Large intestine (tissue), 3 donors: ENCODE measurements at regions not wholly inside any gene's neighbourhood (a gene's known extent, or its start where the extent isn't known, plus 50 kb on each side); places are given as distances from the start of the nearest gene placed in this dataset.

Experiments used
- DNase-seq, 2 donors: peaks; one replicate each; pipeline versions ENCODE4 v3.0.0 to v3.0.0-alpha.2; 2013
- H3K27ac ChIP-seq: one replicate; pipeline ENCODE4 v1.5.1; 2013; ENCODE audit warnings: low read length
- H3K27me3 ChIP-seq: 2 replicates; pipeline ENCODE4 v1.6.1; 2013; ENCODE audit warnings: low read length; ENCODE audit not compliant: control insufficient read depth, insufficient read depth
- H3K36me3 ChIP-seq: 2 replicates; pipeline ENCODE4 v1.6.1; 2013; ENCODE audit warnings: low read length; ENCODE audit not compliant: control insufficient read depth, insufficient read depth
- H3K4me1 ChIP-seq: one replicate; pipeline ENCODE4 v1.6.1; 2013; ENCODE audit warnings: low read length; ENCODE audit not compliant: control insufficient read depth, insufficient read depth
- H3K4me3 ChIP-seq: one replicate; pipeline ENCODE4 v1.5.1; 2013; ENCODE audit warnings: low read length
- H3K9me3 ChIP-seq: one replicate; pipeline ENCODE4 v1.6.1; 2013; ENCODE audit warnings: mild to moderate bottlenecking, low read depth, low read length, moderate library complexity; ENCODE audit not compliant: control insufficient read depth
- WGBS: methylation state at CpG from one replicate; pipeline ENCODE4 v1.1.5; 2013; ENCODE audit warnings: low lambda C conversion rate; ENCODE audit not compliant: insufficient coverage; 5-methylcytosine and 5-hydroxymethylcytosine counted together

DNA sequence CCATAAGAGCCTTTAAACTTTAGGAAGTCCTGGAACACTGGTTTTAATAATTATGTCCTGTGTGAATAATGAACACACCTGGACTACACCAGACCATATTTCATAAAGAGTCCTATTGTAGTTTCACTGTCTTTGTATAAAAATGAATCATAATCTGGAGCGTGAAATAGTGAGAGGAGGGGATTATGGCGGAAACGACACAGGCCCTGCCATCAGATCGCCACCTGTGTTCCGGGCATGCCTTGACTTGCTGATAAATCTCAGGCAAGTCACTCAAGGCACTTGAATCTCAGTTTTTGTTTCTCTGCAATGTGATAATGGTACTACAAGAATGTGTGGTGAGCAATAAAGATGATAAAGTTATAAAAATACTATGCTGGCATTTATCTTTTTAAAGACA lies 995.5 kb downstream of the MCTP2 start:
- Histone ChIP-seq H3K27me3 (no peaks in the 10 kb centered on the region), H3K9me3 (peaks cover 4% of the 10 kb centered on the region), H3K4me1 (no peaks in the 10 kb centered on the region), H3K4me3 (no peak overlapping the region), H3K27ac (no peak overlapping the region), H3K36me3 (no peaks in the 10 kb centered on the region)
- WGBS, result no CpG with 5 or more reads among the region's 5 CpGs
- no peak for DNase-seq

DNA sequence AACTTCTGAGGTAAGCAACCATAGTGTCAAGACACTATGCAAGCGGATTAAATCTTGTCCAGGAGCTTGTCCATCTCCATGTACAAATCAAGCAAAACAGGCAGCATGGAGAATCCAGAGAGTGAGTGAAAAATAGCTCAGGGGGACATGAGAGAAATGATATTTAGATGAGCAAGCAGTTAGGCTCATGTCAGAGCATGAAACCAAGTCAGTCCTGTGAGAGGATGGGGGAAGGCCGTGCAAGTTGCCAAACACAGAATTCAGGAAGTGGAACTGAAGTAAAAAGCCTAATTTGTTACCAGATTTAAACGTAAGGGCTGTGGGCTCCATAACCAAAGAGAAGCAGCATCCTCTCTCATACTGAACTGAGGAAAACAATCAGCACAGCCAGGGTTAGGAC lies 995.9 kb downstream of the MCTP2 start:
- DNase-seq, result no peak
- Histone ChIP-seq H3K36me3 (no peaks in the 10 kb centered on the region), H3K27ac (no peak overlapping the region), H3K4me3 (no peak overlapping the region), H3K9me3 (peaks cover 4% of the 10 kb centered on the region), H3K27me3 (no peaks in the 10 kb centered on the region), H3K4me1 (no peaks in the 10 kb centered on the region)
- no CpG with 5 or more reads among the region's 3 CpGs for WGBS

DNA sequence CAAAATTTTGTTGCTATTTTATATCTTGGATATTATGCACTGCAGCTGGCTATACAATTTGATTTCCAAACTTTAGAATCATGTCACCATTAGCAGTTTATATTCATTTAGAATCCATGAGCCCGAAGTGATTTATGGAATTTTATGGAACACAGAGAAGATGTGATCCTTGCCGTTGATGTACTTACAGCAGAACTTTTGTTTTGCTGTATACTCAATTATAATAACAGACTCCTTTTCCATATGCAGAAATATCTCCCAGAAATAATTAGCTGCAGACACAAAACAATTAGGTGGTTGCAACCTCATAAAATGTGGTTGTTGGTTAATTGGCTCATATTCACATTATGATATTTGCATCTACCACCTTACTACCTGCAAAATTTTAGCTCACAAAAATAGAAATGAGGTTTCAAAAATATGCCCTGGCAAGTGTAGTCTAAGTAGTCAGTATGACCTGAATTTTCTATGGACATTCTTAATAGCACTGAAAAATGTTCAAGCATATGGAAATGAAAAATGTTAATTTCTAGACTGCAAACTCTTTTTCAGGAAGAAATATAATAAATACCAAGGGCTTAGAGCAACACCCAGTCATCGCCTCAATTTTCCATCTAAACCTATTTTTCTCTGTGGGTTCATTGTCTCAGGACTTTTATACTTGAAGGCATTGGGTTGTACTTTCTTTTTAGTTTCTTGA lies 997.6 kb downstream of the MCTP2 start:
- Histone ChIP-seq H3K9me3 (peaks cover 4% of the 10 kb centered on the region), H3K36me3 (no peaks in the 10 kb centered on the region), H3K4me3 (no peak overlapping the region), H3K4me1 (no peaks in the 10 kb centered on the region), H3K27me3 (no peaks in the 10 kb centered on the region), H3K27ac (no peak overlapping the region)
- 100% methylated on average over 2 of the region's 3 CpGs for WGBS
- DNase-seq, result no peak

DNA sequence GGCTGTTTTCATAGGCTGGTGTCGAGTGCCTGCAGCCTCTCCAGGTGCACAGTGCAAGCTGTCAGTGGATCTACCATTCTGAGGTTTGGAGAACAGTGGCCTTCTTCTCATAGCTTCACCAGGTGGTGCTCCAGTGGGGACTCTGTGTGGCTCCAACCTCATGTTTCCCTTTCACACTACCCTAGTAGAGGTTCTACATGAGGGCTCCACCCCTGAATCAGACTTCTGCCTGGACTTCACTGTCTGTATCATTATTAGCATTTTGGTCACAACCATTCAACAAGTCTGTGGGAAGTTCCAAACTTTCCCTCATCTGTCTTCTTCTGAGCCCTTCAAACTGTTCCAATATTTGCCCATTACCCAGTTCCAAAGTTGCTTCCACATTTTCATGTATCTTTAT lies 1003.7 kb downstream of the MCTP2 start:
- Histone ChIP-seq H3K9me3 (peaks cover 4% of the 10 kb centered on the region), H3K27me3 (no peaks in the 10 kb centered on the region), H3K4me1 (no peaks in the 10 kb centered on the region), H3K4me3 (no peak overlapping the region), H3K27ac (no peak overlapping the region), H3K36me3 (no peaks in the 10 kb centered on the region)
- no peak for DNase-seq
- no CpG with 5 or more reads among the region's 1 CpG for WGBS

DNA sequence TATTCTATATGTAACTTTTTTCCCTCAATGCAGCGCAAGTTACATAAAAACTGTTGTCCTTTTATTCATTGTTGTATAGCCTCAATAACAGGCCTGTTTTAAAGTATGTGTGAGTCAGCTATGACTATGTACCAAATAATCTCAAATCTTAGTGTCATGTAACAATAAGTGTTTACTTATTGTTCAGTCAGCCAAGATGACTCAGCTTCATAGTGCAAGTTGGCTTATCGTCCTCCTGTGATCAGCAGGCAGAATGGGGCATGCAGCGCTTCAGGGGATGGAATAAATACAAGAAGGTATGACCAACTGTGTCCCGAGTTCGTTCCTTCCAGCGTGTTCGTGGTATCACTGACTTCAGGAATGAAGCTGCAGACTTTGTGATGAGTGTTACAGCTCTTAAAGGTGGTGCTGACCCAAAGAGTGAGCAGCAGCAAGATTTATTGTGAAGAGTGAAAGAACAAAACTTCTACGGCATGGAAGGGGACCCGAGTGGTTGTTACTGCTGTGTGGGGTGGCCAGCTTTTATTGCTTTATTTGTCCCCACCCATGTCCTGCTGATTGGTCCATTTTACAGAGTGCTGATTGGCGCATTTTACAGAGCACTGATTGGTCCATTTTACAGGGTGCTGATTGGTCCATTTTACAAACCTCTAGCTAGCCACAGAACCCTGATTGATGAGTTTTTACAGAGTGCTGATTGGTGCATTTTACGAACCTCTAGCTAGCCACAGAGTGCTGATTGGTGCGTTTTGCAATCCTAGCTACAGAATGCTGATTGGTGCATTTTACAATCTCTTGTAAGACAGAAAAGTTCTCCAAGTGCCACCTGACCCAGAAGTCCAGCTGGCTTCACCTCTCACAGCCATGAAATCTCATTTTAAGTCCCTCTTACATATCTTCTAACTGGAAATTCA lies 1016.0 kb downstream of the MCTP2 start:
- no peaks in the 10 kb centered on the region for H3K4me1 ChIP-seq
- no peaks in the 10 kb centered on the region for H3K27me3 ChIP-seq
- no peak overlapping the region for H3K4me3 ChIP-seq
- H3K27ac ChIP-seq, result no peak overlapping the region
- no peak for DNase-seq
- WGBS, result 86% methylated on average over 1 of the region's 12 CpGs
- no peaks in the 10 kb centered on the region for H3K36me3 ChIP-seq
- H3K9me3 ChIP-seq, result no peaks in the 10 kb centered on the region

DNA sequence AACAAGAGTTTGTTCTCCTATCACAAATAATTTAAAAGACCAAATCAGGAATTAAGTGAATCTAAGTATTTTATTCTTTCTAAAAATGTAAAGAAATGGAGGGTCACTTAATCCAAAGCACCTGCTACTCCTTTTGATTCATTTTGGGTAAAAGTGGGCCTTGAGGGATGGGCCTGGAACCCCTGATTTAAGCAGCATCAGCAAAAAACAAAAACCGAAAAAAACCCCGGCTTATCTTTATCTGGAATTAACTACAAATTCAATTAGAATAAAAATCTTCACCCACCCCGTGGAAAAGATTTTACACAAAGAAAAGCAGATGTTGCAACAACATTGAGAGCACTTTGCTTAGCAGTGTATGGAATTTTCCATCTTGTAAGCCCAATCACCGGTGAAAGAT lies 1018.2 kb downstream of the MCTP2 start:
- Histone ChIP-seq H3K27ac (no peak overlapping the region), H3K9me3 (no peaks in the 10 kb centered on the region), H3K36me3 (no peaks in the 10 kb centered on the region), H3K4me3 (no peak overlapping the region), H3K4me1 (no peaks in the 10 kb centered on the region), H3K27me3 (no peaks in the 10 kb centered on the region)
- no peak for DNase-seq
- 100% methylated on average over 3 of the region's 4 CpGs for whole genome bisulfite sequencing

DNA sequence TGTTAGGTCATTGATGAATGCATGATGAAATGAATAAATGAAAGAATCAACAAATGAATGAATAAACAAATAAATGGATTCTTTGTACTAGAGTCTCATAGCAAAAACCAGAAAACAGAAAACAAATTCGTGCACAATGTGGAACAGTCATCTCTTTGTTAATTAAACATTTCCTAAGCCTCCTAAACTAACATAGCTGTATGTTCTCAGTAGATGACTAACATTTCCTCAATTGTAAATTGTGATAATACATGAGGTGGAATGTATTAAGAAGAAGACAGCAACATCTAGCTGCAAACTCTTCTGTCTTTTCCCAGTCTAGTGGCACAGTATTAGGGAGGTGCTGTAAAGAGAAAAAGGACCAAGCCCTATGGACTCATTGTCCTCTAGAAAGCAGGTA lies 1021.0 kb downstream of the MCTP2 start:
- DNase-seq, result no peak
- H3K4me1 ChIP-seq, result no peaks in the 10 kb centered on the region
- no peak overlapping the region for H3K4me3 ChIP-seq
- H3K27me3 ChIP-seq, result no peaks in the 10 kb centered on the region
- H3K27ac ChIP-seq, result no peak overlapping the region
- WGBS, result 67% methylated on average over 1 of the region's 1 CpG
- H3K36me3 ChIP-seq, result no peaks in the 10 kb centered on the region
- H3K9me3 ChIP-seq, result no peaks in the 10 kb centered on the region

DNA sequence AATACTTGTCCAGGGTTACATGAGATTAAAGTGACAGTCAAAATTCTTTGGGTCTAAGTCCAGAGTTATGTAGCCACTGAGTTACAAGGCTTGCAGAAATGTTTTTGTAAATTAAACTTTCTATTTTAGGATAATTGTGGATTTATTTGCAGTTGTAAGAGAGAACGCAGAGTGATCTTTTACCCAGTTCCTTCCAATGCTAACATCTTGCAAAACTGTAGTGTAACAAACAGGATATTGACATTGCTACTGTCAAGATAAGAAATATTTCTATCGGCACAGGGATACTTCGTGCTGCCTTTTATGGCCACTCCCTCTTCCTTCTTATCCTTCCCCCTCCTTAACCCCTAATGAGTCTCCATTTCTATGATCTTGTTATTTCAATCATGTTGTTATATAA lies 1022.9 kb downstream of the MCTP2 start:
- Histone ChIP-seq H3K27ac (no peak overlapping the region), H3K9me3 (no peaks in the 10 kb centered on the region), H3K36me3 (no peaks in the 10 kb centered on the region), H3K4me1 (no peaks in the 10 kb centered on the region), H3K27me3 (no peaks in the 10 kb centered on the region), H3K4me3 (no peak overlapping the region)
- no peak for DNase-seq
- 5% methylated on average over 2 of the region's 3 CpGs for WGBS

DNA sequence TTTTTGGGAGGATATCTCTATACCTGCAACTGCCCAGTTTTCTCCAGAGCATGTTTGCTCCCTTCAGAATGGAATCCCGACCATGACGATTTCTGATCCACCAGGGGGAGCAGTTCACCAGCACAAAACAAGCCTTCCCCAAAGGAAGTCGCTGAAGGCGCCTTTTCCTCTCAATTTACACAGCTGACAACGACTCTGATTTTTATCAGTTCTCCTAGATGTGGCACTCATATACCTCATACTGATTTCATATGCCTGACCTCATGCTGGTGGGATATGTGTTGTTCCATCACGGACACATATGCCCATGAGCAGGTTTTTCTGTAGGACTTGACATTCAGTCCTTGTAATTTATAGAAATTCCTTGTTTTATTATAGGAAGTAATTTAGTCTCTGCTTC lies 1028.2 kb downstream of the MCTP2 start:
- peak; percentile 30 to 37 for DNase-seq
- Histone ChIP-seq H3K4me3 (no peak overlapping the region), H3K27ac (no peak overlapping the region), H3K4me1 (no peaks in the 10 kb centered on the region), H3K9me3 (no peaks in the 10 kb centered on the region), H3K27me3 (peaks cover 5% of the 10 kb centered on the region), H3K36me3 (no peaks in the 10 kb centered on the region)
- WGBS, result no CpG with 5 or more reads among the region's 6 CpGs

DNA sequence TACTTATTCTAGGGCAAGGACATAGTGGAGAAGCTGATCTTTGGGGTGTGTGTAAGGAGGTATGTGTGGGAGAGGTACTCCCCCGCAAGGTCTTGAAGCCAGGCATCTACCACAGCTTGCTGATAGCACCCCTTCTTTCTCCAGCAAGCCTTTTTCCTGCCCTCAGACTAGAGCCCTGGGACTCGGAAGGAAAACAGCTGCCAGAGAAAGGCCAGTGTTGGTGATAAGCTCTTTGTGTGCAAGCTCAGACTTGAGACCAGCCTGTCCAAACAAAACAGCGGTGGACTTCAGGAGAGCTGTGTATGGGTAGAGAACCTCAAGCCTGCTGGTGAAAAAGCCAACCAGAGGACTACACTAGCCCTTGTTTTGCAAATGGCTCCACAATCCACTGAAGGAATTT lies 1028.6 kb downstream of the MCTP2 start:
- WGBS, result no CpG with 5 or more reads among the region's 3 CpGs
- Histone ChIP-seq H3K4me1 (no peaks in the 10 kb centered on the region), H3K4me3 (no peak overlapping the region), H3K27ac (no peak overlapping the region), H3K9me3 (no peaks in the 10 kb centered on the region), H3K27me3 (peaks cover 5% of the 10 kb centered on the region), H3K36me3 (no peaks in the 10 kb centered on the region)
- no peak for DNase-seq
